ENCODE measurements at regions not wholly inside any gene's neighbourhood (a gene's known extent, or its start where the extent isn't known, plus 50 kb on each side); places are given as distances from the start of the nearest gene placed in this dataset.
"Not testable (repeated sequence)": the region's sequence is repeated elsewhere in the genome, so short reads cannot be mapped to it uniquely, and the experiment has no call there.

- H3K4me1 ChIP-seq (ENCODE audit: control insufficient read depth in 1 of 2, insufficient read depth in 2 of 2, low read depth in 1 of 2, low read length in 1 of 2); H3K9me3 ChIP-seq; H3K27ac ChIP-seq (ENCODE audit: low read depth in 2 of 2, low read length in 1 of 2); POLR2A ChIA-PET; H3K79me2 ChIP-seq (ENCODE audit: insufficient read depth); H2AFZ ChIP-seq (ENCODE audit: low read depth); H3K4me2 ChIP-seq; H3K9ac ChIP-seq; CTCF ChIA-PET; H3K9me2 ChIP-seq; H4K20me1 ChIP-seq (ENCODE audit: insufficient read depth); H3F3A ChIP-seq (replicated peaks; ENCODE audit: insufficient read depth); DNase-seq; H3K4me3 ChIP-seq (ENCODE audit: low read depth in 2 of 2, low read length in 1 of 2); H3K36me3 ChIP-seq (replicated peaks in 1 of 2; ENCODE audit: control insufficient read depth in 1 of 2, insufficient read depth in 2 of 2, low read length in 1 of 2): not testable (repeated sequence)
- peaks cover 30% of the 10 kb centered on the region for H3K27me3 ChIP-seq (ENCODE audit: insufficient read depth)
- 12% methylated on average over 3 of the region's 3 CpGs for WGBS (ENCODE audit: low lambda C conversion rate)
Observed at GRCh38 chr2:91846388-91846787, 3024.8 kb upstream of the TEKT4 start.

GRCh38 chr2:91851689-91852420 lies 3019.4 kb upstream of the TEKT4 start:
- CTCF ChIA-PET; H3K4me3 ChIP-seq (ENCODE audit: low read depth in 2 of 2, low read length in 1 of 2); H3K27me3 ChIP-seq (ENCODE audit: insufficient read depth); H3K27ac ChIP-seq (ENCODE audit: low read depth in 2 of 2, low read length in 1 of 2); POLR2A ChIA-PET; H3K9ac ChIP-seq; H3K4me2 ChIP-seq; H4K20me1 ChIP-seq (ENCODE audit: insufficient read depth); H3K36me3 ChIP-seq (replicated peaks in 1 of 2; ENCODE audit: control insufficient read depth in 1 of 2, insufficient read depth in 2 of 2, low read length in 1 of 2); DNase-seq; H3K9me3 ChIP-seq; H3K9me2 ChIP-seq; H3K4me1 ChIP-seq (ENCODE audit: control insufficient read depth in 1 of 2, insufficient read depth in 2 of 2, low read depth in 1 of 2, low read length in 1 of 2); H3F3A ChIP-seq (replicated peaks; ENCODE audit: insufficient read depth); H2AFZ ChIP-seq (ENCODE audit: low read depth); H3K79me2 ChIP-seq (ENCODE audit: insufficient read depth): not testable (repeated sequence)
- WGBS (ENCODE audit: low lambda C conversion rate) = 52% methylated on average over 9 of the region's 47 CpGs

GRCh38 chr2:91856971-91857370 lies 3014.3 kb upstream of the TEKT4 start:
- H3K4me2 ChIP-seq; H3K9me2 ChIP-seq; H3K36me3 ChIP-seq (replicated peaks in 1 of 2; ENCODE audit: control insufficient read depth in 1 of 2, insufficient read depth in 2 of 2, low read length in 1 of 2); CTCF ChIA-PET; H3K79me2 ChIP-seq (ENCODE audit: insufficient read depth); H3K4me1 ChIP-seq (ENCODE audit: control insufficient read depth in 1 of 2, insufficient read depth in 2 of 2, low read depth in 1 of 2, low read length in 1 of 2); H3K4me3 ChIP-seq (ENCODE audit: low read depth in 2 of 2, low read length in 1 of 2); POLR2A ChIA-PET; H3F3A ChIP-seq (replicated peaks; ENCODE audit: insufficient read depth); DNase-seq; H3K9me3 ChIP-seq; H2AFZ ChIP-seq (ENCODE audit: low read depth); H3K27me3 ChIP-seq (ENCODE audit: insufficient read depth); H4K20me1 ChIP-seq (ENCODE audit: insufficient read depth); H3K9ac ChIP-seq; H3K27ac ChIP-seq (ENCODE audit: low read depth in 2 of 2, low read length in 1 of 2): not testable (repeated sequence)
- 0% methylated on average over 1 of the region's 1 CpG for WGBS (ENCODE audit: low lambda C conversion rate)

GRCh38 chr2:91857711-91858110 lies 3013.5 kb upstream of the TEKT4 start:
- H4K20me1 ChIP-seq (ENCODE audit: insufficient read depth); H3K79me2 ChIP-seq (ENCODE audit: insufficient read depth); H3F3A ChIP-seq (replicated peaks; ENCODE audit: insufficient read depth); H3K27ac ChIP-seq (ENCODE audit: low read depth in 2 of 2, low read length in 1 of 2); H2AFZ ChIP-seq (ENCODE audit: low read depth); H3K9ac ChIP-seq; H3K9me3 ChIP-seq; POLR2A ChIA-PET; H3K4me2 ChIP-seq; H3K36me3 ChIP-seq (replicated peaks in 1 of 2; ENCODE audit: control insufficient read depth in 1 of 2, insufficient read depth in 2 of 2, low read length in 1 of 2); H3K27me3 ChIP-seq (ENCODE audit: insufficient read depth); H3K9me2 ChIP-seq; DNase-seq; H3K4me1 ChIP-seq (ENCODE audit: control insufficient read depth in 1 of 2, insufficient read depth in 2 of 2, low read depth in 1 of 2, low read length in 1 of 2); CTCF ChIA-PET; H3K4me3 ChIP-seq (ENCODE audit: low read depth in 2 of 2, low read length in 1 of 2): not testable (repeated sequence)
- WGBS (ENCODE audit: low lambda C conversion rate) = 14% methylated on average over 12 of the region's 21 CpGs

- H3K9ac ChIP-seq; H3K9me3 ChIP-seq; H3K9me2 ChIP-seq; H3K36me3 ChIP-seq (replicated peaks in 1 of 2; ENCODE audit: control insufficient read depth in 1 of 2, insufficient read depth in 2 of 2, low read length in 1 of 2); H3K27ac ChIP-seq (ENCODE audit: low read depth in 2 of 2, low read length in 1 of 2); H3K4me2 ChIP-seq; H3K4me1 ChIP-seq (ENCODE audit: control insufficient read depth in 1 of 2, insufficient read depth in 2 of 2, low read depth in 1 of 2, low read length in 1 of 2); H4K20me1 ChIP-seq (ENCODE audit: insufficient read depth); DNase-seq; H3K4me3 ChIP-seq (ENCODE audit: low read depth in 2 of 2, low read length in 1 of 2); H3K79me2 ChIP-seq (ENCODE audit: insufficient read depth); H2AFZ ChIP-seq (ENCODE audit: low read depth); H3F3A ChIP-seq (replicated peaks; ENCODE audit: insufficient read depth); POLR2A ChIA-PET; H3K27me3 ChIP-seq (ENCODE audit: insufficient read depth); CTCF ChIA-PET: not testable (repeated sequence)
- WGBS (ENCODE audit: low lambda C conversion rate) = 2% methylated on average over 2 of the region's 2 CpGs
Observed at GRCh38 chr2:91871716-91872115, 2999.5 kb upstream of the TEKT4 start.

GRCh38 chr2:91873416-91873815 lies 2997.8 kb upstream of the TEKT4 start:
- H3K9me3 ChIP-seq; H3K9ac ChIP-seq; H3K4me1 ChIP-seq (ENCODE audit: control insufficient read depth in 1 of 2, insufficient read depth in 2 of 2, low read depth in 1 of 2, low read length in 1 of 2); H4K20me1 ChIP-seq (ENCODE audit: insufficient read depth); H3F3A ChIP-seq (replicated peaks; ENCODE audit: insufficient read depth); POLR2A ChIA-PET; DNase-seq; H3K4me2 ChIP-seq; H3K79me2 ChIP-seq (ENCODE audit: insufficient read depth); H3K9me2 ChIP-seq; H3K36me3 ChIP-seq (replicated peaks in 1 of 2; ENCODE audit: control insufficient read depth in 1 of 2, insufficient read depth in 2 of 2, low read length in 1 of 2); H3K27ac ChIP-seq (ENCODE audit: low read depth in 2 of 2, low read length in 1 of 2); H3K4me3 ChIP-seq (ENCODE audit: low read depth in 2 of 2, low read length in 1 of 2); H2AFZ ChIP-seq (ENCODE audit: low read depth); CTCF ChIA-PET: not testable (repeated sequence)
- peaks cover 13% of the 10 kb centered on the region; the same call in 1 of the 2 replicates for H3K27me3 ChIP-seq (ENCODE audit: insufficient read depth)
- 7% methylated on average over 1 of the region's 1 CpG for WGBS (ENCODE audit: low lambda C conversion rate)

Data from SK-N-SH (cell line).